Ectodermal cell (in vitro differentiated cells): ENCODE measurements at regions not wholly inside any gene's neighbourhood (a gene's known extent, or its start where the extent isn't known, plus 50 kb on each side); places are given as distances from the start of the nearest gene placed in this dataset.

Source experiments
- H3K27ac ChIP-seq: 2 replicates; pipeline ENCODE4 v1.7.0; 2013; ENCODE audit warnings: mild to moderate bottlenecking, low read depth, low read length; ENCODE audit not compliant: insufficient read depth, poor library complexity, severe bottlenecking
- H3K27me3 ChIP-seq: 2 replicates; pipeline ENCODE4 v1.7.0; 2013; ENCODE audit warnings: mild to moderate bottlenecking, low read length; ENCODE audit not compliant: insufficient read depth, control insufficient read depth, poor library complexity, severe bottlenecking
- H3K36me3 ChIP-seq: one replicate; pipeline ENCODE4 v1.7.0; 2013; ENCODE audit warnings: low read length; ENCODE audit not compliant: control insufficient read depth, insufficient read depth
- H3K4me1 ChIP-seq: one replicate; pipeline ENCODE4 v1.7.0; 2013; ENCODE audit warnings: low read length; ENCODE audit not compliant: control insufficient read depth, insufficient read depth
- H3K4me3 ChIP-seq: 2 replicates; pipeline ENCODE4 v1.7.0; 2013; ENCODE audit warnings: low read depth, low read length, control low read depth; ENCODE audit not compliant: insufficient read depth
- H3K9me3 ChIP-seq: 2 replicates; pipeline ENCODE4 v1.7.0; 2013; ENCODE audit warnings: mild to moderate bottlenecking, low read length, moderate library complexity; ENCODE audit not compliant: control insufficient read depth
- whole genome bisulfite sequencing, 2 experiments: methylation state at CpG; one replicate each; pipeline ENCODE4 v1.1.7; 2013; ENCODE audit warnings: missing lambda C conversion rate in 2 of 2; 5-methylcytosine and 5-hydroxymethylcytosine counted together

DNA sequence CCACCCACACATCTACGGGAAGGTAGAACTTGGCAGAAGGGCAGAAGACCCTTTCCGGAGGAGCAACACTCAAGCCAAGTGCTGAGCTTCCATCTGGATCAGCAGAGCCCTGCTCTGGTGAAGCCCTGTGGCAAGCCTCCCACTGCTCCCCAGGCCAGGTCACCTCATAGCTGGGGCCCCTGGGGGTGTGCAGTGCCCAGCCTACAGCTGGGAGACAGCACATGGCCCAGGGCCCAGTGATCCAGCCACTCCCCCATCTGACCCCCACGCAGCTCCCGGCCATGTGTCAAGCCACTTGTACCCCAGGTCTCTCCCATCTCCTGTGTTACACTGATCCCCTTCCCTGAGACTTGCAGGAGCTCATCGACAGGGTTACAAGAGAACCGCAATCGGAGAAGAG is 95.7 kb downstream of the RBFOX3 start:
- H3K36me3 ChIP-seq: no peaks in the 10 kb centered on the region
- 97% methylated on average over 7 of the region's 7 CpGs for WGBS, 2 experiments
- peaks cover 14% of the 10 kb centered on the region for H3K4me1 ChIP-seq
- no peak overlapping the region for H3K4me3 ChIP-seq
- no peak overlapping the region for H3K27ac ChIP-seq
- no peaks in the 10 kb centered on the region for H3K27me3 ChIP-seq
- H3K9me3 ChIP-seq: no peaks in the 10 kb centered on the region

DNA sequence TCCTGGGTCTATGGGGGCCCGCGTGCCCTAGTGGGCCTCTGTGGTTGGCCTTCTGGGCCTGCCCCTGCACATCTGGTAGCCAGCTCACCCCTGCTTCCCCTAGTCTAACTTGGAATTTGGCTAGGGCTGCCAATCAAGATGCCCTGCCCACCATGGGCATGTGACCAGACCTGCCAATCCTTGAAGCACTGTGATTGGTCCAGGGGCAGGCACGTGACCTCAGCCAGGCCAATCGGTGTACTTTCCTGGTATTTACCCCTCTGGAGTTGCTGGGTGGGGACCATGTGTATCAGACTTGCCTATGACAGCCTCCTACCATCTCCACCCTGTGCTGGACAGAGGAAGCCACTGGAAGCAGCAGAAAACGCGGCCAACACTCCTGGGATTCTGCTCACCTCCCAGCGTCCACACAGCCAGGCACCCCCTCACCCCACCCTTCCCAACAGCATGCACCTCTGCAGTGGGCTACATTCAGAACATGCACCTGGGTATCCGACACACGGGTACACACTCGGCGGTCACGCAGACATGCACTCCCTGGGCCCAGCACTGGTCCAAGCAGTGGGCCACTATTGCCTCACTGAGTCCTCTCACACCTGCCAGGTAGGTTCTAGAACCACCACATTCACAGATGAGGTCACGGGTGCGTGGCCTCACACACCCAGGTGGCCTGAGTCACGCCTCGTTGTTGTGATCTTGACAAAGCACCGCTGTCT is 96.9 kb downstream of the RBFOX3 start:
- 93 to 95% methylated on average over 17 of the region's 17 CpGs for WGBS, 2 experiments

DNA sequence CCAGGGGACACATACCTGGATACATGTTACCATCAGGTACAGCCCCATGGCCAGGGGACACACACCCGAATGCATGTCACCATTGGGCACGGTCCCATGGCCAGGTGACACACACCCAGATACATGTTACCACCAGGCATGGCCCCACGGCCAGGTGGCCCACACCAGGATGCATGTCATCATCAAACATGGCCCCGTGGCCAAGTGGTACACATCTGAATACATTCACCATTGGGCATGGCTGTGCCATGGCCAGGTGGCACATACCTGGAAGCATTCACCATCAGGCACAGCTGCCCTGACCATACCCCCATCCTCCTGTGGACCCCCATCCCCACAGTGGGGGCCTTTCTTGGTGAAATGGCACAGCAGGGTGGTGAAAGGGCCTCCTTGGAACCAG is 97.6 kb downstream of the RBFOX3 start:
- no peaks in the 10 kb centered on the region for H3K36me3 ChIP-seq

More for the DNA sequence above, 96.9 kb downstream of the RBFOX3 start:
- no peak overlapping the region for H3K27ac ChIP-seq
- peaks cover 13% of the 10 kb centered on the region for H3K4me1 ChIP-seq
- no peaks in the 10 kb centered on the region for H3K9me3 ChIP-seq
- no peaks in the 10 kb centered on the region for H3K27me3 ChIP-seq
- H3K4me3 ChIP-seq: no peak overlapping the region
- H3K36me3 ChIP-seq: no peaks in the 10 kb centered on the region

DNA sequence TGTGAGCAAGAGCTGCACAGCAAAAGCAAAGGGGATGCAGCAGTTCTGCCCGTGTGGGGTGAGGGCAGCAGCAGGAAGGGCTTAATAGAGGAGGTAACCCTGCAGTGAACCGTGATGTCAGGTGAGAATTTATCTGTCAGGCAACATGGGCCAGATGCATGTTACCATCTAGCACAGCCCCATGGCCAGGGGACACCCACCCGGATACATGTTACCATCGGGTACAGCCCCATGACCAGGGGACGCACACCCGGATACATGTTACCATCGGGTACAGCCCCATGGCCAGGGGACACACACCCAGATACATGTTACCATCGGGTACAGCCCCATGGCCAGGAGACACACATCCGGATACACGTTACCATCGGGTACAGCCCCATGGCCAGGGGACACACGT is 99.4 kb downstream of the RBFOX3 start:
- 94 to 95% methylated on average over 12 of the region's 12 CpGs for WGBS, 2 experiments
- Histone ChIP-seq H3K27me3 (no peaks in the 10 kb centered on the region), H3K4me3 (no peak overlapping the region), H3K27ac (no peak overlapping the region), H3K9me3 (no peaks in the 10 kb centered on the region), H3K36me3 (no peaks in the 10 kb centered on the region), H3K4me1 (peaks cover 18% of the 10 kb centered on the region)

More for the DNA sequence above, 97.6 kb downstream of the RBFOX3 start:
- WGBS, 2 experiments: 92 to 95% methylated on average over 4 of the region's 4 CpGs
- H3K9me3 ChIP-seq: no peaks in the 10 kb centered on the region
- H3K27me3 ChIP-seq: no peaks in the 10 kb centered on the region
- no peak overlapping the region for H3K4me3 ChIP-seq
- no peak overlapping the region for H3K27ac ChIP-seq
- peaks cover 19% of the 10 kb centered on the region for H3K4me1 ChIP-seq

GRCh38 chr17:79510071-79510470 is 100.8 kb downstream of the RBFOX3 start:
- Histone ChIP-seq H3K36me3 (no peaks in the 10 kb centered on the region), H3K9me3 (no peaks in the 10 kb centered on the region), H3K4me1 (peaks cover 9% of the 10 kb centered on the region), H3K4me3 (no peak overlapping the region), H3K27me3 (no peaks in the 10 kb centered on the region), H3K27ac (no peak overlapping the region)
- WGBS, 2 experiments: 91 to 92% methylated on average over 18 of the region's 18 CpGs

- no peaks in the 10 kb centered on the region for H3K36me3 ChIP-seq
- 91 to 92% methylated on average over 14 of the region's 14 CpGs for WGBS, 2 experiments
- H3K4me1 ChIP-seq: peaks cover 9% of the 10 kb centered on the region
- H3K27me3 ChIP-seq: no peaks in the 10 kb centered on the region
- H3K9me3 ChIP-seq: no peaks in the 10 kb centered on the region
- H3K27ac ChIP-seq: no peak overlapping the region
- H3K4me3 ChIP-seq: no peak overlapping the region
Measured at GRCh38 chr17:79509490-79509889, 101.4 kb downstream of the RBFOX3 start.

- Histone ChIP-seq H3K9me3 (no peaks in the 10 kb centered on the region), H3K36me3 (no peaks in the 10 kb centered on the region), H3K27ac (no peak overlapping the region), H3K4me1 (peaks cover 9% of the 10 kb centered on the region), H3K4me3 (no peak overlapping the region), H3K27me3 (no peaks in the 10 kb centered on the region)
- 90% methylated on average over 18 of the region's 18 CpGs for WGBS, 2 experiments
Measured at GRCh38 chr17:79509008-79509407, 101.8 kb downstream of the RBFOX3 start.

- Histone ChIP-seq H3K36me3 (no peaks in the 10 kb centered on the region), H3K27me3 (no peaks in the 10 kb centered on the region), H3K4me1 (peaks cover 9% of the 10 kb centered on the region), H3K27ac (no peak overlapping the region), H3K4me3 (no peak overlapping the region), H3K9me3 (no peaks in the 10 kb centered on the region)
- 75 to 77% methylated on average over 22 of the region's 22 CpGs for WGBS, 2 experiments
Measured at GRCh38 chr17:79508291-79508716, 102.5 kb downstream of the RBFOX3 start.

DNA sequence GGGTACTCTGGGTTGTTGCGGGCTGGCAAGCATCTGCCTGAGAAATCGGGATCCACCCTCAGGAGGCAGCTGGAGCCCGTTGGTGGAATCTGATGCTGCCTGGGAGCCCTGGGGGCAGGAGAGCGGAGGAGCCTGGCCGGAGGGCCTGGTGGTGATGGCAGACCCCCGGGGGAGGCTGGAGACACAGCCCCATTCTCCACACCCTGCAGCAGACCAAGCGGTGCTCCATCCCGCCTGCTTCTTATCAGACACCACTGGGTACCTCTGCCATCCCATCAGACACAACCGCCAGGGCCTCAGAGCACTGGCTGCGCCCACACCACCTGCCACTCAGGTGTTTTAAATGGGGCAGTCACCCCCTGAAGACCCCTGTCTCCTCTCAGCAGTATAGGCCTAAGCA is 103.9 kb downstream of the RBFOX3 start:
- no peak overlapping the region for H3K4me3 ChIP-seq
- H3K36me3 ChIP-seq: no peaks in the 10 kb centered on the region
- no peak overlapping the region for H3K27ac ChIP-seq
- WGBS, 2 experiments: 88 to 92% methylated on average over 10 of the region's 10 CpGs
- H3K4me1 ChIP-seq: peaks cover 9% of the 10 kb centered on the region
- H3K9me3 ChIP-seq: no peaks in the 10 kb centered on the region
- H3K27me3 ChIP-seq: no peaks in the 10 kb centered on the region

GRCh38 chr17:79506150-79506870 is 104.5 kb downstream of the RBFOX3 start:
- Histone ChIP-seq H3K27ac (no peak overlapping the region), H3K27me3 (no peaks in the 10 kb centered on the region), H3K4me1 (peaks cover 13% of the 10 kb centered on the region), H3K4me3 (no peak overlapping the region), H3K36me3 (no peaks in the 10 kb centered on the region), H3K9me3 (no peaks in the 10 kb centered on the region)
- 94 to 95% methylated on average over 24 of the region's 24 CpGs for WGBS, 2 experiments
